Inflammatory macrophage (primary cell): ENCODE measurements at regions not wholly inside any gene's neighbourhood (a gene's known extent, or its start where the extent isn't known, plus 50 kb on each side); places are given as distances from the start of the nearest gene placed in this dataset.
"Not testable (repeated sequence)": the region's sequence is repeated elsewhere in the genome, so short reads cannot be mapped to it uniquely, and the experiment has no call there.

ENCODE experiments used
- DNase-seq, 2 donors: peaks; one replicate each; pipeline ENCODE4 v3.0.0-alpha.2; 2020 to 2022

DNA sequence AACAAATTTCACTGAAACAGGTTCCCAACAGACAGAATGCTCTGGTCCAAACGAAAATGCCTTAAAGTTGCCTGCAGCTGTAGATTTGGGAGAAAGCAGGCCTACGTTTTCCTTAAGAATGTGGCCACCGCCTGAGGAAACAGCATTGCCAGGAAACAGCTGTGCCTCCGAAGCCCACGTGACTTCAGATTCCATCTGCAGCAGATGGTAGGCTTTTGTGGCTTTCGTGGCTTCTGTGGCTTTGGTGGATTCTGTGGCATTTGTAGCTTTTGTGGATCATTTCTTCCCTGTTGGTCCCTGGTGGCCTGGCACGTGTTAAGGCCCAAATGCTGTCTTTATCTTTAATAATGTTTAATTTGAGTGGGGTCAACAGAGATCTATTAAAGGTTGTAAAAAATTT, 222.9 kb downstream of the TTLL2 start:
- no peak for DNase-seq

DNA sequence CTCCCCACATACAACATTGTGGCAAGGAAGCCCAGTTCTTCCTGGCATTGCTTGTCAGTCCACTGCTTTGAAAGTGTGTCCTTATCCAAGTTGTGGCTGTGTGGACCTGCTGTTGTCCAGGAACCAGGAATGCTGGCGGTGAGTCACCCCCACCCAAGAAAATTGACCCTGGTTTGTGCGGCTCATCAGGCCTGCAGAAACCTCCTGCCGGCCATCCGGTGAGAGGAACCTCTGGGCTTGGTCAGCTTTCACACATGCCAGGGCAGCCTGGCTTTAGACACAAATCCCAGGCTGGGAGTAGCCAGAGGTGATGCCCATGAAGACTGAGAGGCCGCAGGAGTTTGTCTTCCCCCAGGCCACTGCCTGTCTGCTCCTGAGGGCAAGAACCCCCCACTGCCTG, 223.6 kb downstream of the TTLL2 start:
- no peak for DNase-seq

DNA sequence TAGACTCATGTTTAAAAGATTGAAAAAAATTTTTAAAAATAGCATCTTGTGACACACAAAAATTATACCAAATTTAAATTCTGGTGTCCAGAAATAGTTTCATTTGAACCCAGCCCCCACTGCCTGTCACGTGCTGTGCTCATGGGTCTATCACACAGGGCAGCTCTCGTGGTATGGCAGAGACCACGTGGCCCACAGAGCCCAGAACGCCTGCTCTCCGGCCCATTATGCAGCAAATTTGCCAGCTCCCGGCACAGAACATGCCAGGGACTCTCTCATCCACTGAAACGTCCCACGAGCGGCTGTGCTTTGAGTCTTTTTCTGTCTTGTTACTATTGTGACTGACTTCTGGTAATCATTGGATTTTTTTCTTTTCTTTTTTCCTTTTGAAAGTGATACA, 224.3 kb downstream of the TTLL2 start:
- no peak for DNase-seq

DNA sequence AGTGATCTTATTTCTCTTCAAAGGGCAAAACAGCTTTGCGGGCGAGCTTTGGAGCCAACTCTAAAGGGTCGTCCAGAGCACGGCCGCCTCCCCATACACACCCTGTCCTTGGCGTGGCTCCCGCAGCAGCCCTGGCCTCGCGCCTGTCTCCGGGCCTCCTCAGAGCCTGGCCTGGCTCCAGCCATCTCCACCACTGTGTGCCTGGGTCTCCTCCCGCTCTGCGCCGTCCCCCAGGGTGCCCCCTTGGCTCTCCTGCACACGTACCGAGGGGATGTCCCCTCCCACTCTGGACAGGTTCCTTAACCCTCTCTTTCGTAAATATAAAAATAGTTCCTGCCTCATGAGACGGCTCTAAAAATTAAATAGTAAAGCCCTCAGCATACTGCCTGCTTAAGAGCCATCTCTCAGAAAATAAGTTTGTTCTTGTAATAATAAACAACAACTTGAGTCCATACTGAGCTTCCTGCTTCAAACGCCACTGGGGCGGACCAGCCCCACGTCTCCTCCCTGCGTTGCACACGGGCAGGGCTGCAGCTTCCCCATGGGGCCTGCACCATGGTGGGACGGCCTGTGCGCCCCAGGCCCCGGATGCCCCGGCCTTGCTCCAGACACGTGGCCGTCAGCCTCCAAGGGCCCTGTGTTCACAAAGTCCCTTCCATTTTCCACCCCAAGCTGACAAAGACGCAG, 226.2 kb downstream of the TTLL2 start:
- DNase-seq, result no peak

DNA sequence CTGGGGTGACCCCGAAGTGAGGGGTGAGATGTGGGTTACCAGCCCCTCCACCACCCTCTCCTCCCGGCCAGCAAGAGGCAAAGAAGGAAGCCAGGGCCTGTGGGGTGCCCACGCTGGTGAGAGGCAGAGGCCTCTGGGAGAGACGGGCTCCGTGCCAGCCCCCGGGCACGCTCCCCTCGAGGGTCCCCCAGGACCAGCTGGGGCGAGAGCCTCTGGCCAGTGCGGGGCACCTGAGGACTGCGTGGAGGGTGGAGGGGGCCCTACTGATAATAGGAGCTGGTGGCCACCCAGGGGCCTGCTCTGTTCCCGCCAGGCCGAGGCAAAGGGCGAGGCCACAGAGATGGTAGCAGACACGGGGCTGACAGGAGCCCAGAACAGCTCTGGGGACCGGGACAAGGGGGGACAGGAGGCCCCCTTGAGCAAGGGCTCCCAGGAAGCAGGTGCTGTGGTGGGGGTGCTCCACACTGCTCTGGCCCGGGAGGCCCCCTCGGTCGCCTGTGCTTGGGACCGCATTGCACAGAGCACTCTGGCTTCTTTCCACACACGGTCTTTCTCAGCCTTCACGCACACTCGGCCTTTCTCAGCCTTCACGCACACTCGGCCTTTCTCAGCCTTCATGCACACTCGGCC, 226.9 kb downstream of the TTLL2 start:
- DNase-seq, result no peak

DNA sequence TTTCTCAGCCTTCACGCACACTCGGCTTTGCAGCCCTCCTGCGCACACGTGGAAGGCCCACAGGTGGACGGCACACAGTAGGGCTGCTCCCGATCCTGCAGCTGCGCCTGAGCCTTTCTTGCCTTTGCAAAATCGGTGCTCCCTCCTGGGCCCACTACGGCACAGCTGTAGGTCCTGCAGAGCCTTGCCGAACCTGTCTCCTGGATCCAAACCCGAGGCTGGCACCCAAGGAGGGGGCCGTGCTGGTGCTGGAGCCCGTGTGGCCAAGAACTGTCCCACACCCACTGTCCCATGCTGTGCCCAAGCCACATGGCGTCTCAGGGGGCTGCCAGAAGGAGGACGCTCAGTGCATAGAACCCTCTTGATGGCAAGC, 227.4 kb downstream of the TTLL2 start:
- DNase-seq, result no peak

DNA sequence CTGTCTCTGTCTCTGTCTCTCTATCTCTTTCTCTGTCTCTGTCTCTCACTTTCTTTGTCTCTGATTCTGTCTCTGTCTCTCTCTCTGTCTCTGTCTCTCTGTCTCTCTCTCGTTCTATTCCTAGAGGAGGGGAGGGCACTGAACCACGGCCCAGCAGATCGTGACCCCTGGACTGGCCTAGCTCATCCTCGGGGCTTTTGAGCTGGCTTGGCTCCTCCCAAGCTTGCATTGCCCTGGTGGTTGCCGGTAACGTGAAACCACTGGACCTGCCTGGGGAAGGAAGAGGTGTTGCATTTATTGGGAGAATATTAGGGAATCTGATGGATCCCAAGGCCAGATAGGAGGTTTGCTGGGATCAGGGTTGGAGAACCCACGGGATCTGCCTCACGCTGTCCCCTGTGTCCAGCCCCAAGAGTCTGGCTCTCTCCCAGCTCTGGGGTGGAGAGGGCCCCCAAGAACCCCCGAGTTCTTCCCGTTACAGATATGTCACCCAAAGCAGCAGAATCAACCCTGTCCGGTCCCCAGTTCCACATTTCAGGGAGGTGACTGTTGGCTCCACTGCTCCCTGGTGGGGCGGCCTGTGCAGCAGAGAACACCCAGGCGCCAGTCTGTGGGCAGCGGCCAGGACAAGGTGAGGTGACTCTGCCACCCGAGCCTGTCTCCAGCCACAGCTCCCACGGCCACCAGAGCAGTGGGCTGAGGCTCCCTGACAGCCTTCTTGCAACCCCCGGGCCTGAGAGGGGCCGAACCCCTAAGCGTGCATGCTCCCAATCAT, 228.3 kb downstream of the TTLL2 start:
- DNase-seq, result no peak

DNA sequence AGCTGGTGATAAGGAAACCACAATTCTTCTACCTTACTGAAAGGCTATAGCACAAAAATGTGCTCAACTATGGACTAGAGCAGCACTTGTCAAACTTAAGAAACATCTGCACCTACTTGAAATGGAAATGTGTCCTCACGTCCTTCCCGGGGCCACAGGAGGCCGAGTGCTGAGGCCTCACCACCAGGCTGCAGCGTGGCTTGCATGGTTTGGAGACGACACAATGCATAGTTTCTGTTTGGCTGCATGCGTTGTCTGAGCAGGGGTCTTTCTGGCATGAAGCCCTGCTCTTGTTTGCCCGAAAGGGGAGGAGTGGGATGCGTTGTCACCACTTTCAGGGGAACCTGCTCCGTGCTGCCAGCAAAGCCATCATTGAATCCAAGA, 228.8 kb downstream of the TTLL2 start:
- DNase-seq, result no peak

DNA sequence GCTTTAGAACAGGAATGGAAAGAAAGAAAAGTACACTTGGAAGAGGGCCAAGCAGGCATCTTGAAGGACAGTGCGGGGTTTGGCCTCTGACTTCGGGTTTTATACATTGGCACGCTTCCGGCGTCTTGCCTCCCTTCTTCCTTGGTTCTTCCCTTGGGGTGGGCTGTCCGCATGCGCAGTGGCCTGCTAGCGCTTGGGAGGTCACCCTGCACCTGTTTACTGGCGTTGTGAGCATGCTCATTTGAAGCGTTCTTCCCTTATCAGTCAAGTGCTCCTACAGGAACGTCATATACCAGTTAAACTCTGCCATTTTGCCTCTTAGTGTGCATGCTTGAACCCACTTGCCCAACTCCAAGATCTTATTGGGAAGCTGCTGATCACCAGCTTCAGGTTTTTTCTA, 230.0 kb downstream of the TTLL2 start:
- DNase-seq, result no peak

DNA sequence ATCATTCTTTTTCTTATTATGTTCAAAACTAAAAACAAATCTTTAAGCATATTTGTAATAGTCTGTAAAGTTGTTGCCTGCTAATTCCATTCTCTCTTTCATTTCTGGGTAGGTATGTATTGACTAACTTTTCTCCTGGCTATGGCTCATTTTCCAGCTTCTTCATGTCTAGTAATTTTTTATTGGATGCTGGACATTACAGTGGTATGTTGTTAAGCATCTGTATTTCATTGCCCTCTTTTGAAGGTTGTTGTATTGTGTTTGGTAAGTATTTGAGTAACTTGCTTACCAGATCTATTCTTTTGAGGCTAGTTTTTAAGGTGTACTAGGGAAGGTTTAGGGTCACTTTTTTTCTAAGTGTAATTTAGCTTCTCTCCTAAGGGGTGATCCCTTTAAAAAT, 230.9 kb downstream of the TTLL2 start:
- DNase-seq, result no peak

DNA sequence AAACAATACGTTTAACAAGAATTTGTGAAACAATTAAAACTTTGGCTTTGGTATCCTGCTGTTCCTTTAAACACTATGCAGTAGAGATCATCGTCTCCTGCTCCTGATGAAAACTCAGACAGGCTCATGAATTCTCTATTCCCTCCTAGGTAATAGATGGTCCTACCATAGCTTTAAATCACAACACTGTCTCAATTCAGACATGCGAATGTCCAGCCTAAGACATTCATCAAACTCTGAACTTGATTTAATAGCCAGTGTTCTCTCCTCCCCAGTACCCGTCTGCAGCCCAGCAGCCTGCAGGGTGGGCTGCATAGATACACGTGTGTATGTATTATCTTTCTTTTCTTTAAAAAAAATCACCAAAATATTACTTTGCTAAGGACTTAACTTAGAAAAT, 232.8 kb downstream of the TTLL2 start:
- no peak for DNase-seq

DNA sequence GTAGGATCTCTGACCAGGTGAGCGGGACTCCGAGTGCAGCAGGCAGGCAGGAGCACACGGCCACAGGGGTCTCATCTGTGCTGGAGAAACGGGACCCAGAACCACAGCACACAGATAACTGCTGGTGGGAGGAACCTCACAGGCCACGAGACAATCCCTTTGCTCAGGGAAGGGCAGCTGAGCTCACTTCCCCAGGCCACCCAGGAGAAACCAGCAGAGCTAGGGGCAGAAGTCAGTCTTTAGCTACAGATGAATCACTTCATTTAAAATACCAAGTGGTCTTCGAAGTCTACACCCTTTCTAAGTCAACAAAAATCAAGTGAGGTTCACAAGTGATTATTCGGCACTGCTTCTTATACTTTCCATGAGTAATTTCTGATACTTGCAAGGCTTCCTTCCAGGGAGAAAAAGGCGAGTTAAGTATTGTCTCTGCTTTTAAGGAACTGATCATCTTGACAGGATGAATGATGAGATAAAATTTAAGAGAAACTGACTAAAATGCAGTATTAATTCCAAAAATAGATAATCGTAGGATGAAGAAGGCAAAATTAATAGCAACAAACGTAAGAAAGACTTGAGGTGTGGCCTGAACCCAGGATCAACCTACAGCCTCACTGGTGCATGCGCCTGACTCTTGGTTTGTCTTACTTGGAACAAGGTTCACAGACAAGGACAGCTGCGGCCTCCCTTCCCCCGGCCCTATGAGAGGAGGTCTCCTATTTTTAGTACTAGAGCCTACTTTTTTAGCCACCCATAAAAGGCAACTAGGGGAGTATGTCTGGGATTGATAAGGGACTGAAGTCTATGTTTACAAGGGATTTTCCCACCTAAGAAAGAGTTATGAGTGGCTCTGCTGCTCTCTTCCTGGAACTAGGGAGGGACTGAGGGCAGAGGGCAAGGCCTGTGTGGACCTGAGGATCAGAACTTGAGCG, 233.6 kb downstream of the TTLL2 start:
- DNase-seq, result no peak

DNA sequence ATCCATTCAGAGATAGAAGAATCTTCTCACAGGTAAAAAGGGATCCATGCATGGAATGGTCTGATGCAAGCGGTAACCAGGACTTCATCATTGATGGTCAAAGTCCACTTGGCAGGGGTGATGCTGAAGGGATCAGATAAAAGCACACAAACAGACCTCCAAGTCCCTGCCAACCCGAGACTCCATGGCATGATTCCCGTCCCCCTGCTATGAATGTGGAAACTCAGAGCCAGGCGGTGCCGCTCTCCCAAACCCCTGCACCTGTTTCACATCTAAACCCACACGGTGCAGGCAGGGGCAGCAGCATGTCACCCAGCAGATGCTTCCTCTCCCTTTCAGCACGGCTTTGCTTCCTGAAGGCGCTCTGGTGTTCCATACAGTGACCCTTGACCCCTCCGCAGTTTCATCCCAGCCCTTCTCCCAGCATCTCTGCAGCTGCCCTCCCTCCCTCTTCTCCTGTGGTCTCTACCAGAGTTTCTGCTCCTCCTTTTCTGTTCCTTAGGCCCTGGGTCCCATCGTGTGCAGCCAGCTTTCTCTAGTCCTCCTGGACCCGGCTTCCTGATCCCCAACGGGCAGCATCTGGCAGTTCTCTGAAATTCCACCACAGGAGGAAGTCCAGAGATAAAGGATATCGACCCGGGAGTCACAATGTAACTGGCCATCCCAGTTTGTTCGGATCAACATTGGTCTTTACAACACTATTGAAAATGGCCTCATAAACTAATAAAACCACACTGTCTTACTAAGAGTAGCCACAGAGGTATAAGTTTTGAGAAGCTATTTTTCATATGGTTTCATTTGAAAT, 235.0 kb downstream of the TTLL2 start:
- DNase-seq, result no peak

DNA sequence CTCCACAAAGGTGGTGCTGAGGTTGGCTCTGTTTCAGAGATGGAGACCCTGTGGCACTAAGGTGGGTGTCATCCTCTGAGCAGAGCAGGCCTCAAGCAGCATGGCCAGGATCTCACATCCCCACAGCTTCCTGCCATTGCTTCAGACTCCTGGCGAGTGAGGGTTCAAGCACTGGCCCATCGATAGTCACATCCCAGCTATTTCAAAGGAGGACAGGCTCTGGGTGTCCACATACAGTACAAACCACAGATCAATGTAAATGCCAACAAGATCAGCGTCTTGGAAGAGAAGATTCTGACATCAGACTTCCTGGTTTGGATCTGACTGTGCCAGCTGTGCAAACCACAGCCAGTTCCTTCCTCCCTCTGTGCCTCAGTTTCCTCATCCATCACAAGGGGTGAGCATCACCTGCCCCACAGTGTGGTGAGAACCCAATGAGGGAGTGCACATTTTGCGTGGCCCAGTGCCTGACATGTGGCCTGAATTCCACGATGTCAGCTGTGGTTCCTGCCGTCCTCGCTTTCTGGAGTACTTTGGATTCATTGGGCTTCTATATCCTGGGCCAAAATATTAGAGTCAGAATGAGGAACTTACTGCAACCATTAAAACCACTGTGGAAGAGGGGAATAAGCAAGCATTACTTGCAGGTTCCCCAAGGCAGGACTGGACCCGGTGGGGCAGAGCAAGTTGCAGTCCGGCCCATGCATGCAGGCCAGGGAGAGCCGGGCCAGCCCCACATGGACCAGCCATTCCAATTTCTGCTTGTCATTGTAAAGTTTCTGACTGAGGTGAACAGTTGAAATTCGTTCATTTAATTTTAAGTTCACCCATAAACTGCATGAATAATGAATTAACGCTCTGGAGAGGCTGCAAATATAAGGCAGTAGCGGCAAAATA, 236.0 kb downstream of the TTLL2 start:
- DNase-seq, result no peak

DNA sequence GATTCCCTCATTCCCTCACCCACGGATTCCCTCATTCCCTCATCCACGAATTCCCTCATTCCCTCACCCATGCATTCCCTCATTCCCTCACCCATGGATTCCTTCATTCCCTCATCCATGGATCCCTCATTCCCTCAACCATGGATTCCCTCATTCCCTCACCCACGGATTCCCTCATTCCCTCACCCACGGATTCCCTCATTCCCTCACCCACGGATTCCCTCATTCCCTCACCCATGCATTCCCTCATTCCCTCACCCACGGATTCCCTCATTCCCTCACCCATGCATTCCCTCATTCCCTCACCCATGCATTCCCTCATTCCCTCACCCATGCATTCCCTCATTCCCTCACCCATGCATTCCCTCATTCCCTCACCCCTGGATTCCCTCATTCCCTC, 238.0 kb downstream of the TTLL2 start:
- not testable (repeated sequence) for DNase-seq

DNA sequence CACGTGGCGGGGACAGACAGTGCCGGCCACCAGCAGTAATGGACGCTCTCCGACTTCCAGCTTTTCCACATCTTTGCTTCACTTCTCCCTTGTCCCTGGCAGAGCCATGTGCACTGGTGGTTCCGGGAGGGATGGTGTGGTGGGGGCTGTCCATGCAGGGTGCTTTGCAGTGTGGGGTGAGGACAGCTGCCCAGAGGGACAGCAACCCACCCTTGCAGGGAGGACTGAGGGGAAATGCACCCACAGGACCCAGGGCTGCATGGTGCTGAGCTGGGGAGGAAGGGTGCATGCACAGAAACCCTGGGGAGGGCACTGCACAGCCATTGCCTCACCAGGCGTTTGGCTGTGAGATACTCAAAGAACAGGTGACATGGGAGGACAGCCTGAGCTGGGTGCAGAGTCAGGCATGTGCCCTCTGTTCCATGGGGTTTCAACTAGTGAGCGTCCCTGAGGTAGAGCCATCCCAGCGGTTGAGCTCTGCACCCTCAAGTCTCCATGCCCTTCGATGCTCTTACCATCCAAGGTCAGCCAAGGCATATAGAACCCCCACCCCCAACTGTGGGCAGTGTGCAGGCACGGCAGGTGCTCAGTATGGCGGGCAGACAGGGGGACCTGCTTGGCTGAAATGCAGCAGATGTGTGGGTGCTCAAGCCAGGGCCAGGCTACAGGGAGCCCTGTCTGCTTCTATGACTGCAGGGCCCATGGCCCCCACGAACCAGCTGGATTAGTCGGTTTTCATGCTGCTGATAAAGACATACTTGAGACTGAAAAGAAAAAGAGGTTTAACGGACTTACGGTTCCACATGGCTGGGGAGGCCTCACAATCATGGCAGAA, 239.7 kb downstream of the TTLL2 start:
- no peak for DNase-seq

DNA sequence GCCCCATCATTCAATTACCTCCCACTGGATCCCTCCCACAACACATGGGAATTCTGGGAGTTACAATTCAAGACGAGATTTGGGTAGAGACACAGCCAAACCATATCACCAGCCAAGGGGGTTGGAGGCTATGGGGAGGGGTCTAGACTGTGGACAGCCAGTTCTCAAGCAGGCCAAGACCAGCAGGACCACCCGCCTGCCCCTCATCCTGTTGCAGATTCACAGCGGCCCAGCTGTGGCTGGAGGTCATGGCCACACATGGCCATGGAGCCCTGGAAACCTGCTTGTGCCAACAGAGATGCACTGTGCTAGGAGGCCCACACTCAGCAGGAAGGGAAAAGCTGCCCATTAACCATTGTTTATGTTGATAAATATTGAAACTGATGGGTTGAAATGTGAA, 240.5 kb downstream of the TTLL2 start:
- DNase-seq, result no peak

DNA sequence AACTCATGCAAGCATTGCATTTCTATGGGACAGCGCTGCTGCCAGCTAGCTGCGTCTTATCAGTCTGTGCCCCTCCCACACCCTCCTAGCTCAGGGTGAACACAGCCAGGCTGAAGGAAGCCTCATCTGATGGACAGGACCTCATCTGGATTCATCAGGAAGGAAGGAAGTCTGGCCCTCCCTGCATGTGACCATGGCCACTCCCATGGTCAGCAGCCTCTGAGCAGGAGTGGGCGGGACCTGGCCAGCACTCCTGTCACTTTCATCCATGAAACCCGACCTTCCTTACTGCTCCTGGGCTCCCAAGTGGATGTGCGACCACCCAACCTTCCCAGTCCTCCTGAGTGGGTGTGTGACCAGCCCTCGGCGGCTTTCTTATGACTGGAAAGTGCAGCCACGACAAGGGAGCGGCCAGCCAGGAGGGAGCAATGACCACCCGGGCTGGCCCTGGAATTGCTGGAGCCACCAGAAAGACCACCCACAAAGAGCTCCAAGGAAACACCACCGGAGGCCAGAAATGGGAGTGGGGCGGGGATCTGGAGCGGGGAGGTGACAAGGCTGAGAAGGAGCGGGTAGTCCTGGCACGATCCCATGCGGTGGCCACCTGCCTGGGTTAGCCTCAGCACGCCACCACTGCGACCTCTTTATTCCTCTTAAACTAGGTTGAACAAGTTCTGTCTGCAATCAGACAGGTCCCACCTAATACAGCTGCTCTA, 241.2 kb downstream of the TTLL2 start:
- no peak for DNase-seq

DNA sequence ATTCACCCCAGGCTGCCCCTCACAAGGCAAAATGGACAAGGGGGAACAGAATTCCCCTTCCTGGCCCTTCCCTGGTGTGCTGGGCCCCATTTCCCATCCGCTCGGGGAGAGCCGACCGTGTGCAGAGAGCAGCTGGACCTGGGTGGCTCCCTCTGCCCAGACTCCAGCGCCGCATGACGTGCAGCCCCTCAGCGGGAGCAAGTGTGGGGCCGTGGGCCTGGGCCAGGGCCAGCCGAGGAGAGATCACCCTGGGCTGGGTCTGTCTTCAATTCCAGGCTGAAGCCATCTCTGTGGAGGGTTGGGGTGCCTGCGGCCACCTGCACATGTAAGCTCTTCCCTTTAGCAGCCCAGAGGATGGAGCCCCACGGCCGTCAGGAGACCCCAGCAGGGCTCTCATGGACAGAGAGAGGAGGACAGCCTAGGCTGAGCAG, 241.8 kb downstream of the TTLL2 start:
- no peak for DNase-seq
